IPS DF 6.9 (cell line): ENCODE measurements at regions not wholly inside any gene's neighbourhood (a gene's known extent, or its start where the extent isn't known, plus 50 kb on each side); places are given as distances from the start of the nearest gene placed in this dataset.

Experiments
- DNase-seq: peaks from one replicate; pipeline ENCODE4 v3.0.0-alpha.2; 2013; ENCODE audit warnings: low read depth, low spot score
- H3K27ac ChIP-seq: one replicate; pipeline ENCODE4 v1.5.1; 2013; ENCODE audit warnings: low read length, control low read depth
- H3K27me3 ChIP-seq: 2 replicates; pipeline ENCODE4 v1.6.1; 2013; ENCODE audit warnings: mild to moderate bottlenecking, low read length; ENCODE audit not compliant: control insufficient read depth, insufficient read depth
- H3K36me3 ChIP-seq: 2 replicates; pipeline ENCODE4 v1.6.1; 2013; ENCODE audit warnings: low read length; ENCODE audit not compliant: control insufficient read depth, insufficient read depth
- H3K4me1 ChIP-seq: 2 replicates; pipeline ENCODE4 v1.6.1; 2013; ENCODE audit warnings: low read length; ENCODE audit not compliant: control insufficient read depth, insufficient read depth
- H3K4me3 ChIP-seq: 2 replicates; pipeline ENCODE4 v1.5.1; 2013; ENCODE audit warnings: mild to moderate bottlenecking, low read length
- H3K9me3 ChIP-seq: 2 replicates; pipeline ENCODE4 v1.6.1; 2013; ENCODE audit warnings: low read length, inconsistent platforms; ENCODE audit not compliant: control insufficient read depth, insufficient read depth
- WGBS: extraction: QIAGEN DNeasy Blood & Tissue Kit; methylation state at CpG from one replicate; pipeline ENCODE4 v1.1.7; 2013; ENCODE audit warnings: mixed read lengths, missing lambda C conversion rate; ENCODE audit not compliant: insufficient read length, insufficient coverage; 5-methylcytosine and 5-hydroxymethylcytosine counted together

- no CpG with 5 or more reads among the region's 2 CpGs for WGBS
- no peaks in the 10 kb centered on the region for H3K4me1 ChIP-seq
- H3K4me3 ChIP-seq = no peak overlapping the region
- H3K9me3 ChIP-seq = no peaks in the 10 kb centered on the region
- no peaks in the 10 kb centered on the region for H3K27me3 ChIP-seq
- no peak for DNase-seq
- H3K27ac ChIP-seq = no peak overlapping the region
- H3K36me3 ChIP-seq = no peaks in the 10 kb centered on the region
These were observed 265.9 kb upstream of the TGFBR2 start for GRCh38 chr3:30340500-30340899.

GRCh38 chr3:30341079-30341478, 265.3 kb upstream of the TGFBR2 start:
- no peak overlapping the region for H3K27ac ChIP-seq
- no peak overlapping the region for H3K4me3 ChIP-seq
- no peak for DNase-seq
- H3K36me3 ChIP-seq = no peaks in the 10 kb centered on the region
- no peaks in the 10 kb centered on the region for H3K9me3 ChIP-seq
- H3K4me1 ChIP-seq = no peaks in the 10 kb centered on the region
- no CpG with 5 or more reads among the region's 2 CpGs for WGBS
- H3K27me3 ChIP-seq = no peaks in the 10 kb centered on the region

GRCh38 chr3:30341851-30342250, 264.6 kb upstream of the TGFBR2 start:
- no peaks in the 10 kb centered on the region for H3K9me3 ChIP-seq
- no peaks in the 10 kb centered on the region for H3K36me3 ChIP-seq
- WGBS = no CpG with 5 or more reads among the region's 1 CpG
- no peaks in the 10 kb centered on the region for H3K27me3 ChIP-seq
- H3K4me1 ChIP-seq = no peaks in the 10 kb centered on the region
- H3K4me3 ChIP-seq = no peak overlapping the region
- no peak overlapping the region for H3K27ac ChIP-seq
- DNase-seq = no peak

- no peak overlapping the region for H3K27ac ChIP-seq
- no peaks in the 10 kb centered on the region for H3K9me3 ChIP-seq
- no peaks in the 10 kb centered on the region for H3K27me3 ChIP-seq
- no peaks in the 10 kb centered on the region for H3K4me1 ChIP-seq
- no CpG with 5 or more reads among the region's 6 CpGs for WGBS
- H3K4me3 ChIP-seq = no peak overlapping the region
- H3K36me3 ChIP-seq = no peaks in the 10 kb centered on the region
- DNase-seq = no peak
These were observed 263.9 kb upstream of the TGFBR2 start for GRCh38 chr3:30342318-30343060.

GRCh38 chr3:30343067-30343831, 263.2 kb upstream of the TGFBR2 start:
- Histone ChIP-seq H3K36me3 (no peaks in the 10 kb centered on the region), H3K27ac (no peak overlapping the region), H3K4me3 (no peak overlapping the region), H3K27me3 (no peaks in the 10 kb centered on the region), H3K9me3 (no peaks in the 10 kb centered on the region), H3K4me1 (no peaks in the 10 kb centered on the region)
- no CpG with 5 or more reads among the region's 4 CpGs for WGBS
- no peak for DNase-seq

- no peak overlapping the region for H3K27ac ChIP-seq
- no peak overlapping the region for H3K4me3 ChIP-seq
- no CpG with 5 or more reads among the region's 1 CpG for WGBS
- H3K4me1 ChIP-seq = no peaks in the 10 kb centered on the region
- DNase-seq = no peak
- no peaks in the 10 kb centered on the region for H3K9me3 ChIP-seq
- H3K36me3 ChIP-seq = no peaks in the 10 kb centered on the region
- no peaks in the 10 kb centered on the region for H3K27me3 ChIP-seq
These were observed 262.5 kb upstream of the TGFBR2 start for GRCh38 chr3:30343861-30344260.

- no peak for DNase-seq
- WGBS = no CpG with 5 or more reads among the region's 1 CpG
- no peaks in the 10 kb centered on the region for H3K36me3 ChIP-seq
- H3K27me3 ChIP-seq = no peaks in the 10 kb centered on the region
- no peak overlapping the region for H3K27ac ChIP-seq
- no peak overlapping the region for H3K4me3 ChIP-seq
- H3K9me3 ChIP-seq = no peaks in the 10 kb centered on the region
- no peaks in the 10 kb centered on the region for H3K4me1 ChIP-seq
These were observed 262.1 kb upstream of the TGFBR2 start for GRCh38 chr3:30344288-30344687.

GRCh38 chr3:30346933-30347320, 259.5 kb upstream of the TGFBR2 start:
- no peak overlapping the region for H3K4me3 ChIP-seq
- no peaks in the 10 kb centered on the region for H3K36me3 ChIP-seq
- no peaks in the 10 kb centered on the region for H3K27me3 ChIP-seq
- DNase-seq = no peak
- H3K4me1 ChIP-seq = no peaks in the 10 kb centered on the region
- H3K27ac ChIP-seq = no peak overlapping the region
- no peaks in the 10 kb centered on the region for H3K9me3 ChIP-seq

GRCh38 chr3:30347679-30348216, 258.7 kb upstream of the TGFBR2 start:
- no CpG with 5 or more reads among the region's 1 CpG for WGBS
- H3K4me1 ChIP-seq = no peaks in the 10 kb centered on the region
- H3K27ac ChIP-seq = no peak overlapping the region

GRCh38 chr3:30349507-30349906, 256.9 kb upstream of the TGFBR2 start:
- no peak for DNase-seq
- H3K27me3 ChIP-seq = no peaks in the 10 kb centered on the region
- no peak overlapping the region for H3K4me3 ChIP-seq
- no CpG with 5 or more reads among the region's 3 CpGs for WGBS
- no peaks in the 10 kb centered on the region for H3K4me1 ChIP-seq
- H3K27ac ChIP-seq = no peak overlapping the region
- no peaks in the 10 kb centered on the region for H3K36me3 ChIP-seq
- no peaks in the 10 kb centered on the region for H3K9me3 ChIP-seq

More at GRCh38 chr3:30347679-30348216, 258.7 kb upstream of the TGFBR2 start:
- Histone ChIP-seq H3K27me3 (no peaks in the 10 kb centered on the region), H3K4me3 (no peak overlapping the region), H3K36me3 (no peaks in the 10 kb centered on the region), H3K9me3 (no peaks in the 10 kb centered on the region)
- DNase-seq = no peak
